Body of pancreas (tissue), 4 donors: ENCODE measurements at regions not wholly inside any gene's neighbourhood (a gene's known extent, or its start where the extent isn't known, plus 50 kb on each side); places are given as distances from the start of the nearest gene placed in this dataset.

Experiments
- ATAC-seq: fragments of 150-250 bp; one replicate; pipeline ENCODE4 v1.9.1; 2016
- DNase-seq, 4 donors: peaks; one replicate each; pipeline ENCODE4 v3.0.0-alpha.2; 2019
- H3K27ac ChIP-seq, 4 donors: fragments of 200-600 bp; sonication (generic); 1 replicate in 3 of 4; 2 replicates in 1 of 4; pipeline versions ENCODE4 v1.5.1 to v1.6.1; 2016 to 2019; ENCODE audit warnings: mild to moderate bottlenecking in 1 of 4, mixed read lengths in 1 of 4, moderate library complexity in 1 of 4
- H3K27me3 ChIP-seq, 2 donors: fragments of 200-600 bp; sonication (generic); one replicate each; pipeline ENCODE4 v1.6.0; 2016; ENCODE audit warnings: mild to moderate bottlenecking in 1 of 2
- H3K36me3 ChIP-seq, 2 donors: fragments of 200-600 bp; sonication (generic); replicated peaks in 1 of 2; 2 replicates each; pipeline ENCODE4 v1.5.1; 2016; ENCODE audit warnings: low read depth in 2 of 2; ENCODE audit not compliant: insufficient read depth in 1 of 2
- H3K4me1 ChIP-seq: fragments of 200-600 bp; sonication (generic); one replicate; pipeline ENCODE4 v1.6.0; 2016
- H3K4me3 ChIP-seq, 2 donors: fragments of 200-600 bp; sonication (generic); 1 replicate in 1 of 2; 2 replicates in 1 of 2; pipeline ENCODE4 v1.5.1; 2016 to 2019
- H3K9me3 ChIP-seq, 3 donors: fragments of 200-600 bp; sonication (generic); 1 replicate in 2 of 3; 2 replicates in 1 of 3; pipeline ENCODE4 v1.5.1; 2016
- POLR2A ChIP-seq, 3 donors: fragments of 450-650 bp; IDR thresholded peaks; one replicate each; pipeline ENCODE4 v1.6.1; 2016; ENCODE audit warnings: antibody characterized with exemption in 3 of 3, mild to moderate bottlenecking in 2 of 3
- WGBS, 2 donors: methylation state at CpG; one replicate each; pipeline ENCODE4 v1.1.5; 2017; 5-methylcytosine and 5-hydroxymethylcytosine counted together
- intact Hi-C: fragments of 100-400 bp; cut with DNase I; formaldehyde crosslinking; loops from one replicate; pipeline ENCODE4 v1.15.1; 2023
- TF ChIP-seq, protein P1 (sequence below), 7 experiments: fragments of 450-650 bp in 4 of 7; fragments of 200-600 bp in 3 of 7; sonication (generic) in 3 of 7; IDR thresholded peaks; one replicate each; pipeline ENCODE4 v1.5.1; 2016 to 2019; ENCODE audit warnings: antibody characterized with exemption in 7 of 7

DNA sequence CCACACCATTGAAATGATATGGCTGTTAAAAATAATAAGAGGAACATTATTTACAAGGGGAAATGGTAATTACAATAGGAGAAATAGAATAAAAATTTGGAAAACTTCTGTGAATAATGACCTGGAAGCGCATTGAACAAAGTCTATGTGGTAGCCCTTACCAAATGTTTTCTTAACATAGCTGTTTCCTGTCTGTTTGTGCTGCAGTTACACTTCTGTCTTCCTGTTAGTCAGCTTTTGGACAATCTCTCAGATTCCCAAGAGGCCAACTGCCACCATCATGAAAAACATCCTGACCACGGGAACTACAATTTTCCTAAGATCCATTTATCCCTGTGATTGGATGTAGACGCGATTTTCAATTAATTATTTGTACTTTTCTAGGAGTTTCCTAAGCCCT is 754.4 kb upstream of the MARCKS start:
- DNase-seq (no peak), ATAC-seq (no peak)
- H3K4me3 ChIP-seq = no peak overlapping the region
- no peaks in the 10 kb centered on the region for H3K27me3 ChIP-seq
- WGBS, 2 donors = 66 to 75% methylated on average over 4 of the region's 4 CpGs
- TF ChIP-seq, protein P1, sequence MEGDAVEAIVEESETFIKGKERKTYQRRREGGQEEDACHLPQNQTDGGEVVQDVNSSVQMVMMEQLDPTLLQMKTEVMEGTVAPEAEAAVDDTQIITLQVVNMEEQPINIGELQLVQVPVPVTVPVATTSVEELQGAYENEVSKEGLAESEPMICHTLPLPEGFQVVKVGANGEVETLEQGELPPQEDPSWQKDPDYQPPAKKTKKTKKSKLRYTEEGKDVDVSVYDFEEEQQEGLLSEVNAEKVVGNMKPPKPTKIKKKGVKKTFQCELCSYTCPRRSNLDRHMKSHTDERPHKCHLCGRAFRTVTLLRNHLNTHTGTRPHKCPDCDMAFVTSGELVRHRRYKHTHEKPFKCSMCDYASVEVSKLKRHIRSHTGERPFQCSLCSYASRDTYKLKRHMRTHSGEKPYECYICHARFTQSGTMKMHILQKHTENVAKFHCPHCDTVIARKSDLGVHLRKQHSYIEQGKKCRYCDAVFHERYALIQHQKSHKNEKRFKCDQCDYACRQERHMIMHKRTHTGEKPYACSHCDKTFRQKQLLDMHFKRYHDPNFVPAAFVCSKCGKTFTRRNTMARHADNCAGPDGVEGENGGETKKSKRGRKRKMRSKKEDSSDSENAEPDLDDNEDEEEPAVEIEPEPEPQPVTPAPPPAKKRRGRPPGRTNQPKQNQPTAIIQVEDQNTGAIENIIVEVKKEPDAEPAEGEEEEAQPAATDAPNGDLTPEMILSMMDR (IDR thresholded peaks at IDR 0.05) = no peak
- TF ChIP-seq POLR2A (IDR thresholded peaks at IDR 0.05) = no peak
- no peaks in the 10 kb centered on the region for H3K36me3 ChIP-seq
- no peak overlapping the region for H3K27ac ChIP-seq
- H3K4me1 ChIP-seq = no peaks in the 10 kb centered on the region
- H3K9me3 ChIP-seq = no peaks in the 10 kb centered on the region
- intact Hi-C loops = no loop called here

DNA sequence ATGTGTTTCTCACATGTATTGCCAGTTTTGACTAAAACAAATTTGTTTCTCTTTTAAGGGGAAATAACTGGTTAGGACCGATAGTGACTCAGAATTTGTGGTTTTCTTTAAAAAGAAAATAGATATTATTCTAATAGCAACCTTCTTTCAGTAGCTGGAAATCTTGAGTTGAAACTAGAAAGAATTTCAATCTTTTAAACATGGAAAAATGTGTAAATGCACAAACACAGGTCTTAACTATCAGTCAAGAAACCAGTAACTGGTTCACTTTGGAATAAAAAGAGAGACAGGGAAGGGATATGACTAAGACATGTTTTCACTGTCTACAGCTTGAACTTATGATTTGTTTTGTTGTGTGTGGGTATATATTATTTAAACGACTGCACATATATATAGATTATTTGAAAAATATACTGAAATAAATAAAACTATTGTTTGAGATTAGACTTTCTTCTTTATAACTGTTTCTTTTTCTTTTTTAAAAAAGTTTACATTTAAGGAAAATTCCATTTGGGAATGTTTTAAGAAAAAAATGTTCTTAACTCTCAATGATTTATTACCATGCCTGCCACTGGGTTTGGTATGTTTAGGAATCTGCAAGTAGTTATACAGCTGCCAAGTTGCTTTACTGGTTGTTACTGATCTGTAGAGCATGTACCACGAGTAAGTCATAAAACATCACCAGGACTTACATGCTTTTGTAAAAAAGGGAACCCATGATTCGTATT is 753.3 kb upstream of the MARCKS start:
- Histone ChIP-seq H3K27me3 (no peaks in the 10 kb centered on the region), H3K4me1 (no peaks in the 10 kb centered on the region), H3K9me3 (no peaks in the 10 kb centered on the region), H3K27ac (no peak overlapping the region), H3K36me3 (no peaks in the 10 kb centered on the region), H3K4me3 (no peak overlapping the region)
- TF ChIP-seq POLR2A (IDR thresholded peaks at IDR 0.05) = no peak
- TF ChIP-seq, protein P1 (IDR thresholded peaks at IDR 0.05) = no peak
- DNase-seq (no peak), ATAC-seq (no peak)
- intact Hi-C loops = no loop called here
- WGBS, 2 donors = 32 to 51% methylated on average over 4 of the region's 4 CpGs

DNA sequence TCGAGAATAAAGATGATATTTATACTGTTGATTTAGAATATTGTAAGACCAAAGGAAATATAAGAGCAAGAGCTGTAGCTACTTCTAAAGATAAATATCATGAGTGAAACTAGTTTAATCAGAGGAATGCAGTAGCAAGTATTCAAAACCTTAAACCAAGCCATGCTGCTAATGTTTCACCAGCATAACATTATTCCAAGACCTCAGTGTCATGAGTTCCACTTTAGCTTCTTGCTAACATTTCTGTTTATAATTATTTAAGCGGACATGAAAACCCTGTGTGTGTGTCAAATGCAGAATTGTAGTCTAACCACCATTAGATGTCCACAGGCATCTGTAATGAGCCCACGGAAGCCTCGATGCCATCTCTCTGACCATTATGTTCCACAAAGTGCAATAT is 752.6 kb upstream of the MARCKS start:
- Histone ChIP-seq H3K27ac (no peak overlapping the region), H3K4me1 (no peaks in the 10 kb centered on the region), H3K36me3 (no peaks in the 10 kb centered on the region), H3K4me3 (no peak overlapping the region), H3K27me3 (no peaks in the 10 kb centered on the region), H3K9me3 (no peaks in the 10 kb centered on the region)
- WGBS, 2 donors = 44 to 51% methylated on average over 4 of the region's 4 CpGs
- DNase-seq (no peak), ATAC-seq (no peak)
- no peak for TF ChIP-seq POLR2A (IDR thresholded peaks at IDR 0.05)
- TF ChIP-seq, protein P1 (IDR thresholded peaks at IDR 0.05) = no peak
- intact Hi-C loops = no loop called here

DNA sequence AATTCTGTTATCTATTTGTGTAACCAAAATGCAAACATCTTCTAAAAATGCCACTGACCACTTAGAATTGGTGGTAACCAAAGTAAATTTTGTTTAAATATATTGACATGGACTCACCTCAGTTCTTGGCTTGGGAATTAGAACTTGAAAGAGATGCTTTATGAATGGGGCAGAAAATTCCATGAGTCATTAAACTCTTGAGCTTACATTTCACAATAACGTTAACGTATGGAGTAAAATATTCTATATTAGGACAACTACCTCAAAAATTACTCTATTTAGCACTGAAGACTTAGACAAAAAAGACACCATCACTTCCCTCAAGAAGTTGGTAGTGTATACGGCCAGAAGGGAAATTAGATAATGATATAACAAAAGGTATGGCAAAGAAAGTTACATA is 752.2 kb upstream of the MARCKS start:
- Histone ChIP-seq H3K36me3 (no peaks in the 10 kb centered on the region), H3K4me1 (no peaks in the 10 kb centered on the region), H3K4me3 (no peak overlapping the region), H3K27ac (no peak overlapping the region), H3K27me3 (no peaks in the 10 kb centered on the region), H3K9me3 (no peaks in the 10 kb centered on the region)
- no peak for ATAC-seq
- 73 to 86% methylated on average over 3 of the region's 3 CpGs for WGBS, 2 donors
- intact Hi-C loops = no loop called here
- DNase-seq = no peak
- TF ChIP-seq, protein P1 (IDR thresholded peaks at IDR 0.05) = no peak
- TF ChIP-seq POLR2A (IDR thresholded peaks at IDR 0.05) = no peak

DNA sequence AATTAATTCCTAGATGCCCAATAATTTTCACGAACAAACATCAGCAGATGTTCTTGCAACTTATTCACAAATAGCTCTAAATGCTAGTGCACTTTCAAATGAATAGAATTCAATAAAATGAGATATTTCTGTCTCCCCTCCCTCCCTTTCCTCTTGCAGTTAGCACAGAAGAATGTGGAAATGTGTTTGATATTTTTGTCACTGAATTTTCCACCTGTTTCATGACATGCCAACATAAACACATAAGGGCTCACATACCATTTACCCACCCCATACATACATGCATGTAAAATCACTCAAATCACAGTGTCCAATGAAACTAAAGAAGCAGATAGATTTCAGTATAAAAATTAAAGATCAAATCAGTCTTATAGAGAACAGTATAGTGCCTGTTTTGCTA is 746.9 kb upstream of the MARCKS start:
- Histone ChIP-seq H3K36me3 (no peaks in the 10 kb centered on the region), H3K27me3 (no peaks in the 10 kb centered on the region), H3K4me3 (no peak overlapping the region), H3K27ac (no peak overlapping the region), H3K9me3 (no peaks in the 10 kb centered on the region), H3K4me1 (no peaks in the 10 kb centered on the region)
- 76 to 80% methylated on average over 1 of the region's 1 CpG for WGBS, 2 donors
- no peak for DNase-seq
- TF ChIP-seq POLR2A (IDR thresholded peaks at IDR 0.05) = no peak
- TF ChIP-seq, protein P1 (IDR thresholded peaks at IDR 0.05) = no peak
- intact Hi-C loops = no loop called here
- no peak for ATAC-seq
